HG03469 (cell line): ENCODE measurements at regions not wholly inside any gene's neighbourhood (a gene's known extent, or its start where the extent isn't known, plus 50 kb on each side); places are given as distances from the start of the nearest gene placed in this dataset.

Experiments
- ATAC-seq: cut with Tn5 transposase; IDR thresholded peaks from one replicate; pipeline ENCODE4 v1.9.1; 2021; ENCODE audit warnings: mild to moderate bottlenecking, moderate library complexity, moderate number of reproducible peaks; ENCODE audit not compliant: unreplicated experiment

- ATAC-seq = no peak
Measured at GRCh38 chr18:78722929-78723710, 256.5 kb upstream of the SALL3 start.

GRCh38 chr18:78724214-78724914 lies 255.3 kb upstream of the SALL3 start:
- ATAC-seq = no peak

GRCh38 chr18:78725426-78725825 lies 254.2 kb upstream of the SALL3 start:
- no peak for ATAC-seq

GRCh38 chr18:78726326-78727056 lies 253.1 kb upstream of the SALL3 start:
- no peak for ATAC-seq

GRCh38 chr18:78727057-78727739 lies 252.4 kb upstream of the SALL3 start:
- ATAC-seq = no peak

- ATAC-seq = no peak
Measured at GRCh38 chr18:78727877-78728783, 251.5 kb upstream of the SALL3 start.

DNA sequence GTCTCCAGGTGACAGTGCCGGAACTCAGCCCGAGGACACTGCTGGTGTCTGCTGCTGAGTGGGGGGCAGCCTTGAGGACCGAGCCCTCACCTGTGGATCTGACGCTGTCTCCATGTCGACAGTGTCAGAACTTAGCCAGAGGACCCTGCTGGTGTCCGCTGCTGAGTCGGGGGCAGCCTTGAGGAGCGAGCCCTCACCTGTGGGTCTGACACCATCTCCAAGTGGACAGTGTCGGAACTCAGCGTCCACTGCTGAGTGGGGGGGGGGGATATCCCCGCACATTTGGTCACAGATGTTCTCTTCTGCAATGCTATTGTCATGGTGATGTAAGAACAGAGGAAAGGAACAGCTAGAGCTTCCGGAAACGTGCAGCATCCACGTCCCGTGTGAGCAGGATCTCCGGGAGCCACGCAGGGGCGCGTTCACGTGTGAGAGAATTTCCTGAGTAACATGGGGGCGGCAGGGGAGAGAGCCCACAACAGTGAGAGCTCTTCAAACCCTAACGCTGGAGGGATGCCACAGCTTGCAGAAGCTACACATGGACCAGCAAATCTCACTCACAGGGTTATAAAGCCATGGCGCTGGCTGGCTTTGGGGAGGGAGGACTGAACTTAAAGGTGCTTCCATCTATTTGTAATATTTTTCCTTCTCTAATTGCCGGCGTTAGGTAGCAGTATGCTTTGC lies 250.7 kb upstream of the SALL3 start:
- no peak for ATAC-seq

DNA sequence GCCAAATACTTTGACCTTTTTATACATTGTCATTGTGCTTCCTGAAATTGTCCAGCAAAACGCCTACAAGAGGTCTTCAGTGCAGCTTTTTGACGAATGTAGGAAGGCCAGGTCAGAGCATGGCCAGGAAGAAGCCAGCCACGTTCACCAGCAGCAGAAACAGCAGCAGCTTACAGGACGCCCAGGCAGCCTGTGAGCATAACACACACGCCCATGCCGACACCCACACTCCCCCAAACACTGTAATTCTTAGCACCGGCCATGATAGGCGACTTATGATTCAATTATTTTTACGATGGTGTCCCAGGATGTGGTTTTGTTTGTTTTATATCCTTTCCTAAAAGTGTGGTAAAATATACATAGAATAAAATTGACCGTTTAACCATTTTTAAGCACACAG lies 249.1 kb upstream of the SALL3 start:
- ATAC-seq = no peak

DNA sequence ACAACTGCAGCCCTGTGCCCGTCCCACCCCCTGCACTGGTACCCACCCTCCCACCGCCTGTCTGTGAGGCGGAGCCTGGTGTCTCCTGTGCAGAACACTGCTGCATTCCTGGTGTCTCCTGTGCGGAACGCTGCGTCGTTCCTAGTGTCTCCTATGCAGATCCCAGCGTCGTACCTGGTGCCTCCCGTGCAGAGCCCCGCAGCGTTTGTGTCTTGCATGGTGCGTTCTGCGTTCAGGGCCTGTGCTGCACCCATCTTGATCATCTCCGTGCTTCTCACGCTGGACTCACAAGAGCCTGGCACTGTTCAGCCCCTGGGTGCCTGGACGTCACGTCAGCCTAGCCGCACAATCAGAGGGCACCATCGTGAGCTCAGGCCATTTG lies 248.6 kb upstream of the SALL3 start:
- ATAC-seq = no peak

DNA sequence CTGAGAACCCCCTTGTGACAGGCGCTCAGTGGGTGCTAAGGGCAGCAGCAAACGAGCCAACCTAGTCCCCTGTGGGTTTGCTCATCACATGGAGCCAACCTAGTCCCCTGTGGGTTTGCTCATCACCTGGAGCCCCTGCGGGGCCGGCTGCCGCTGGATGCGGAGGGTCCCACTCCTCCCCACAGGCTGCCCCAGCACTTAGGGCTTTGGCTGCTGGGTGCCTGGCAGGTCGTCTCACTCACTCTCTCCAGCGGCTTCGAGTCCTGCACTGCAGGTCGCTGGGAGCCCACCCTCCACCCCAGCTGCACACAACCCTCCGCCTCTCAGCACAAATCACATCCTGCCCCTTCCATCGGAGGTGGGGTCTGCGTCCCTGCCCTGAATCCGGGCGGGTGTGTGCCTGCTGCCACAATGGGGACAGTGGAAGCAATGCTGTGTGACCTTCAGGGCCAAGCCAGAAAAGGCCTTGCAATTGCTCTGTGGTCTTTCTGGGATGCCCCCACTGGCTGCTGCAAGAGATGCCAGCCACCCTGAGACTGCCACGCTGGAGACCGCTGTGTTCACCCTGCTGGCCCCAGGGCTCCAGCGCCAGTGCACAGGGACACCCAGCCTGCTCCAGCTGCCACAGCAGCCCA lies 248.1 kb upstream of the SALL3 start:
- no peak for ATAC-seq

DNA sequence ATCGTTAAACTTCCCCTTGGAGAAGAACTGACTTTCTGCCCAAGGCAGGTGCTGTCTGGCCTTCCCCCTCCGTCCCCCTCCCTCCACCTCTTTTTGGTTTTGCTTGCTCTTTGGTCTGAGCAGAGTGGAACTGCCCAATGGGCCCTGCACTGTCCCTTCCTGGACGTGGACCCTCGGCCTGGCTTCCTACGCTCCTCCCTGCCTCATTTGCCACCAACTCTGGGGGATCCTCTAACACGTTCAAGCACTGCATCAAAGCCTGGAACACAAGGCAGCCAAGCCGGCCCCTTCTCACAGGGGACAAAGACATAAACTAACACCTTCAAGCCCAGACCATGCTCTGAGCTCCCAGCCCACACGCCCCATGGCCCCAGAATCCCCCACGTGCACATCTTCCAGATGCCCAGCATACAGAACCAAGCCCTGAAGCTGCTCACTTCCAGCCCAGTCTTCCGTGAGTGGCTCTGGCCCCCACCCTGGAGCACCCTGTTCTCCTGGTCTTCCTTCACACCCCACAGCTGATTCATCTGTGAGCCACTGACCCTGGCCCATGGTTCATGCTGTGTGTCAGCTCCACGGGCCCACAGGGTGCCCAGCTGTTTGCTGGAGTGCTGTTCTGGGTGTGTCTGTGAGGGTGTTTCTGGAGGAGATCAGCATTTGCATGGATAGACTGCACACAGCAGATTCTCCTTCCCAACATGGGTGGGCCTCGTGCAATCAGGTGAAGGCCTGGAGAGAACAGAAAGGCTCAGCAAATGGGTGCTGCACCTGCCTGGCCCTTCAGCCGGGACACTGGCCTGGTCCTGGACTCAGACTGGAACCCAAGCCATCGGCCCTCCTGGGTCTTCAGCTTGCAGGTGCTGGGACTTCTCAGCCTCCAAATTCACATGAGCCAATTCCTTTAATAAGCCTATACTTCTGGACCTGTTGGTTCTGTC lies 247.1 kb upstream of the SALL3 start:
- no peak for ATAC-seq

DNA sequence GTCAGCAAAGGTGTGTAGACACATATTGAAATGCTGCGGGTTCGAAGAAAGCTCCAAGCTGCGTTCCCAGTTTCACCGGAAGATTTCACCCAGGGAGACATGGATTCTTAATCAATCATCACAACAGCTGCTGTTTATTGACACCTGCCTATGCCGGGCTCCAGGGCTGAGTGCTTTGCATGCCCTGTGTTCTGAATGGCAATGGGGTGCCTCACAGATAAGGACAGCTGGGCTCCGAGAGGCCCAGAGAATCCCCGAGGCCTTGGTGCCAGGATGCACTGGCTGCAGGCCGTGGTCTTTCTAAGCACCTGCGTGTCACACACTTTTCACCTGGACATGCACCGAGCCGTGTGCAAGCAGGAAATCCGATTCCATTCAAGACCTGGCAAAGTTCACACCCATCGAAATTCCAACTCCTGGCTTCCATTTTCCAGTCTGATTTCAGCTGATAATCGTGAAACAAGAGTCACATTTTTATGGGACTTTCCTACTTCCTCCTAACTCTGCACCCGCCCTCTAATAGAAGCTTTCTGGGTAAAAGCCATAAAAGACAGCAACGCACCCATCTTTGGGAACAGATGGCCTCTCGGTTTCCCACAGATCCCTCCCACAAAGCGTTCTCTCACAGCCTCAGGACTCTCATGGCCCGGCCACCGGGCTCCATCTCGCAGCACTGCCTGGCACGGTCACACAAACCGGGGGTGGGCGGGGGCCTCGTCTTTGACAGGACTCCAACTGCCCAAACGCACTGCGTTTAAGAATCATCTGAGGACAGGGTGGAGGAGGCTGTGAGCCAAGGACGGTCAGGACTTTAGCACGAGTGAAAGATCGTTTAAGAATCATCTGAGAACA lies 245.6 kb upstream of the SALL3 start:
- no peak for ATAC-seq

DNA sequence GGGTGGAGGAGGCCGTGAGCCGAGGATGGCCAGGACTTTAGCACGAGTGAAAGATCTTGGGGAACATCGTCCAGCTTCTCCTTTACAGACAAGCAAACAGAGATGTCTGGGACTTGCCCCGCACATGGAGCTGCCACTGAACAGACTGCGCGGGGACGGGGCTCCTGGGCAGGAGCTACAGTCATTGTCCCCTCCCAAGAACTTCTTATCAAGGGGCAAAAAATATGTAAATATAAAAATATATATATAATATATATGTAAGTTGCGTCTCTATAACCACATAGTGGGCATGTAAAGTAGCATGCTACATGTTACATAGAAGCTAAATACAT lies 245.0 kb upstream of the SALL3 start:
- no peak for ATAC-seq

DNA sequence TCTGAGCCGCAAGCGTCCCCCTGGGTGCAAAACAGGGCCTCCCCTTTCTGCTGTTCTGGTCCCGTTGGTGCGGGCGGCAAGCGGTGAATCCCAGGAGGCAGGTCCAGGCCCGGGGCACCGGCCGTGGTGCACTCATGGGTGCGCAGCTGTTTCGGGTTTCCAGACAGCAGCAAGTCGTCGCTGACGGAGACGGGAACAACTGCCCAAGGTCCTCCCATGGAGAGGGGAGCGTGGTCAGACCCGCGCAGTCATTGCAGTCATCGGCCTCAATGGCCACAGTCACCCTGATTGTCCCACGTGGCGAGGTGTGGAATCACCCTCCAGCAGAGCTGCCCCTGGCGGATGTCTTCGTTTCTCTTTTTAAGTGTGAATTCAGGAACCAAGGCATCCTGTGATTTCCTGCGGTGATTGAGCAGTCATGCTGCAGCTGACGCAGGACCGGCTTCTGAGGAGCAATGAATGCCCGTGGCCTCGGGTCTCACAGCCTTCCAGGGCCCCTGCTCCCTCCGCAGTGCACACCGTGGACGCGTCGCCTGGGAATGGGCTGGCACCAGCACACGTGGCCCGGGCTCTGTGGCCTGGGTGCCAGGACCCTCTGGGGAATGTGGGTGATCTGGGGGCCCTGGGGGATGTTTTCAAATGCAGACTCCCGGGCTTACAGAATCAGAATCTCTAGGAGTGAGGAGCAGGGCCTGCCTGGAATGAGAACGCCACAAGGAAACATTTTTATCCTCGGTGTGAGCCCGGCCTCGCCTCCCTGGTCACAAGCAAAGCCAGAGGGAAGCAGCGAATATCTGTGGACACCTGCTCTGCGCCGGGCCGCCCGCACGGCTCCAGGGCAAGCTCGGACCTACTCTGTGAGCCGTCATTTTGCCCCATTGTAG lies 244.2 kb upstream of the SALL3 start:
- ATAC-seq = no peak

DNA sequence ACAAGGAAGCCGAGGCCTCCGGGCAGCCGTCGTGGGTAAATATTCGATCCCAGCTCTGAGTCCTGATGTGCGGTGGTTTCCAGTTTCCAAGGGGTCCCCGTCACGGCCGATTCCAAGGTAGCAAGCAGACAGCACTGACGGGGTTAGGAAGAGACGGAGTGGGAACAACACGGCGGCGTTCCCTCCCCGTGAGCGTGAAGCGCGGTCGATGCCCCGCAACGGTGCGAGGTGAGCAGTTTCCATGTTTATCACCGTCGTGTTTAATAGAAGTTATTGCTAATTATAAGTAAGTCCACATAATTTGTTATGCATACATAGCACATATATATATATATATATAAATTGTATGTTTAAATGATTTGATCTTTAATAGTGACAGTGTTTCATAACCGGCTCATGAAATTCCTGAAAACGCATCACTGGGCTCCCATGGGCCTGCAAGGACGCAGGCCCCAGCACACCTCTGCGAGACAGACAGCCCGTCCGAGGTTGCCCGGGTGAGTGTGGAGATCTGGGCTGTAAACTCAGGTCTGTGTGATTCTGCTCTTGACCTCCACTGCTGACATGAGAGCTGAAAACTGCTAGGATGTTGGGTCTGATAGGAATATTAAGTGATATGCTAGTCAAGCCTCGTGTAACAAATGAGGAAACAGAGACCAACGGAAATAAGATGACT lies 243.5 kb upstream of the SALL3 start:
- ATAC-seq = no peak
